ENCODE measurements at regions not wholly inside any gene's neighbourhood (a gene's known extent, or its start where the extent isn't known, plus 50 kb on each side); places are given as distances from the start of the nearest gene placed in this dataset.

GRCh38 chr2:220704081-220704480 is 868.0 kb downstream of the EPHA4 start:
- no peak for DNase-seq (ENCODE audit: low read depth)
- H3K4me3 ChIP-seq (ENCODE audit: low read depth, low read length): no peak overlapping the region
- no peak for TF ChIP-seq CTCF (IDR thresholded peaks at IDR 0.05; ENCODE audit: control insufficient read depth, extremely low read depth, insufficient read depth)

- no peak for TF ChIP-seq CTCF (IDR thresholded peaks at IDR 0.05; ENCODE audit: control insufficient read depth, extremely low read depth, insufficient read depth)
- H3K4me3 ChIP-seq (ENCODE audit: low read depth, low read length): no peak overlapping the region
- no peak for DNase-seq (ENCODE audit: low read depth)
Observed at GRCh38 chr2:220704810-220705209, 867.3 kb downstream of the EPHA4 start.

GRCh38 chr2:220705678-220706077 is 866.4 kb downstream of the EPHA4 start:
- DNase-seq (ENCODE audit: low read depth): no peak
- no peak overlapping the region for H3K4me3 ChIP-seq (ENCODE audit: low read depth, low read length)
- no peak for TF ChIP-seq CTCF (IDR thresholded peaks at IDR 0.05; ENCODE audit: control insufficient read depth, extremely low read depth, insufficient read depth)

GRCh38 chr2:220707261-220707660 is 864.8 kb downstream of the EPHA4 start:
- H3K4me3 ChIP-seq (ENCODE audit: low read depth, low read length): no peak overlapping the region
- DNase-seq (ENCODE audit: low read depth): no peak
- TF ChIP-seq CTCF (IDR thresholded peaks at IDR 0.05; ENCODE audit: control insufficient read depth, extremely low read depth, insufficient read depth): no peak

- H3K4me3 ChIP-seq (ENCODE audit: low read depth, low read length): no peak overlapping the region
- DNase-seq (ENCODE audit: low read depth): no peak
- TF ChIP-seq CTCF (IDR thresholded peaks at IDR 0.05; ENCODE audit: control insufficient read depth, extremely low read depth, insufficient read depth): no peak
Observed at GRCh38 chr2:220708366-220708765, 863.7 kb downstream of the EPHA4 start.

GRCh38 chr2:220717283-220717682 is 854.8 kb downstream of the EPHA4 start:
- DNase-seq (ENCODE audit: low read depth): no peak
- no peak for TF ChIP-seq CTCF (IDR thresholded peaks at IDR 0.05; ENCODE audit: control insufficient read depth, extremely low read depth, insufficient read depth)
- H3K4me3 ChIP-seq (ENCODE audit: low read depth, low read length): no peak overlapping the region

- no peak for TF ChIP-seq CTCF (IDR thresholded peaks at IDR 0.05; ENCODE audit: control insufficient read depth, extremely low read depth, insufficient read depth)
- no peak overlapping the region for H3K4me3 ChIP-seq (ENCODE audit: low read depth, low read length)
- no peak for DNase-seq (ENCODE audit: low read depth)
Observed at GRCh38 chr2:220736778-220737177, 835.3 kb downstream of the EPHA4 start.

All from LNCaP clone FGC (cell line).